Panc1 (cell line): ENCODE measurements at regions not wholly inside any gene's neighbourhood (a gene's known extent, or its start where the extent isn't known, plus 50 kb on each side); places are given as distances from the start of the nearest gene placed in this dataset.

Experiments used
- ATAC-seq: fragments of 200-7000 bp; cut with Tn5 transposase; 2 replicates; pipeline ENCODE4 v1.9.1; 2020; ENCODE audit warnings: mild to moderate bottlenecking, moderate library complexity
- BruUV-seq: library from RNA; stranded (reverse); fragments of 400-500 nt; replicated peaks from 2 replicates; lab custom pipeline; 2021; lab: Mats Ljungman, UMichigan
- CTCF ChIA-PET: fragments of 300-600 bp; sonication (Branson Sonifier 250); formaldehyde crosslinking; loops from one replicate; lab custom pipeline; 2022; ENCODE audit warnings: antibody characterized with exemption; lab: Charles Lee
- POLR2A ChIA-PET: fragments of 300-600 bp; sonication (Branson Sonifier 250); formaldehyde crosslinking; loops from one replicate; lab custom pipeline; 2022; ENCODE audit warnings: antibody characterized with exemption; lab: Charles Lee
- DNase-seq: peaks from one replicate; pipeline ENCODE4 v3.0.0-alpha.2; 2010; ENCODE audit warnings: low read depth, low spot score
- H3K27ac ChIP-seq: 2 replicates; pipeline ENCODE4 v1.5.1; 2011; ENCODE audit warnings: mild to moderate bottlenecking, low read length, inconsistent platforms
- H3K27me3 ChIP-seq: fragments of 200-500 bp; sonication (Bioruptor generic); 2 replicates; pipeline ENCODE4 v1.6.0; 2014; ENCODE audit warnings: low read length, inconsistent platforms; ENCODE audit not compliant: control insufficient read depth, insufficient read depth
- H3K36me3 ChIP-seq: fragments of 200-500 bp; sonication (Bioruptor generic); 2 replicates; pipeline ENCODE4 v1.5.1; 2014; ENCODE audit warnings: inconsistent platforms, mild to moderate bottlenecking, low read length, moderate library complexity; ENCODE audit not compliant: control insufficient read depth, insufficient read depth
- H3K4me1 ChIP-seq: 2 replicates; pipeline ENCODE4 v1.5.1; 2011; ENCODE audit warnings: inconsistent platforms, mild to moderate bottlenecking, low read length, moderate library complexity; ENCODE audit not compliant: control insufficient read depth, insufficient read depth
- H3K4me3 ChIP-seq, 2 experiments: 2 replicates each; pipeline ENCODE4 v1.5.1; 2011 to 2012; ENCODE audit warnings: low read depth in 2 of 2, low read length in 2 of 2, mild to moderate bottlenecking in 2 of 2, inconsistent platforms in 1 of 2, moderate library complexity in 1 of 2
- H3K9me3 ChIP-seq: fragments of 200-500 bp; sonication (Bioruptor generic); 2 replicates; pipeline ENCODE4 v1.5.1; 2014; ENCODE audit warnings: low read depth, mild to moderate bottlenecking, inconsistent platforms, low read length, moderate library complexity; ENCODE audit not compliant: control insufficient read depth, insufficient read depth
- CTCF ChIP-seq: fragments of 450-650 bp; IDR thresholded peaks from 2 replicates; pipeline ENCODE4 v1.5.1; 2017; ENCODE audit warnings: mild to moderate bottlenecking
- POLR2AphosphoS5 ChIP-seq: IDR thresholded peaks from 2 replicates; pipeline ENCODE4 v1.6.1; 2012; ENCODE audit warnings: mild to moderate bottlenecking, low read depth, low read length, moderate library complexity
- REST ChIP-seq, 2 experiments: IDR thresholded peaks; 2 replicates each; pipeline ENCODE4 v1.6.1; 2011 to 2012; ENCODE audit warnings: low read depth in 2 of 2, control low read depth in 1 of 2, low read length in 1 of 2, mild to moderate bottlenecking in 1 of 2, moderate library complexity in 1 of 2; ENCODE audit not compliant: insufficient read depth in 1 of 2
- SIN3A ChIP-seq: IDR thresholded peaks from 2 replicates; pipeline ENCODE4 v1.6.1; 2012; ENCODE audit warnings: low read depth, mild to moderate bottlenecking, low read length, moderate library complexity, borderline replicate concordance; ENCODE audit not compliant: insufficient read depth
- TCF7L2 ChIP-seq: IDR thresholded peaks from 2 replicates; pipeline ENCODE4 v1.6.1; 2011; ENCODE audit warnings: mild to moderate bottlenecking, low read depth, low read length, inconsistent platforms
- in situ Hi-C: cut with HindIII; loops from 2 replicates; pipeline ENCODE4 v1.10.0; 2016; ENCODE audit warnings: low sequenced_read_pairs, low pct_unique_long_range_greater_than_20kb
- intact Hi-C: fragments of 100-400 bp; cut with micrococcal nuclease; formaldehyde crosslinking; loops from one replicate; pipeline ENCODE4 v1.10.0; 2022; ENCODE audit not compliant: unreplicated experiment

GRCh38 chr5:74030371-74030770 lies 404.4 kb downstream of the ARHGEF28 start:
- Histone ChIP-seq H3K9me3 (no peaks in the 10 kb centered on the region), H3K4me3 (no peak overlapping the region), H3K4me1 (peaks cover 7% of the 10 kb centered on the region; the same call in 1 of the 2 replicates), H3K27ac (no peak overlapping the region), H3K27me3 (peaks cover 3% of the 10 kb centered on the region; the same call in 1 of the 2 replicates), H3K36me3 (no peaks in the 10 kb centered on the region)
- in situ Hi-C loops (no loop called here), intact Hi-C loops (loop anchor here (10.0 kb wide), 2 partner anchors 126 to 614 kb away; partner anchors contain the start of gene ENC1)
- no TSS peak for BruUV-seq
- TF ChIP-seq SIN3A (no peak), CTCF (no peak), TCF7L2 (no peak), POLR2AphosphoS5 (no peak), REST (IDR thresholded peaks at IDR 0.05; ENCODE audit: insufficient read depth in 1 of 2, low read depth in 2 of 2, low read length in 1 of 2) (no peak)
- DNase-seq (no peak), ATAC-seq (no peak)
- POLR2A ChIA-PET: interaction anchor here (0.6 kb wide), 2 partner anchors 15 to 93 kb away, joined by 3 to 15 read pairs; no protein-coding TSS in a partner anchor
- CTCF ChIA-PET: no interaction called here

- in situ Hi-C loops: no loop called here
Measured at GRCh38 chr5:74028976-74029375, 403.0 kb downstream of the ARHGEF28 start.

More at GRCh38 chr5:74028976-74029375, 403.0 kb downstream of the ARHGEF28 start:
- ChIA-PET CTCF (no interaction called here), POLR2A (no interaction called here)
- no peak overlapping the region for H3K4me3 ChIP-seq
- DNase-seq (no peak), ATAC-seq (no peak)
- no peaks in the 10 kb centered on the region for H3K4me1 ChIP-seq
- peaks cover 3% of the 10 kb centered on the region; the same call in 1 of the 2 replicates for H3K27me3 ChIP-seq
- BruUV-seq: no TSS peak
- H3K27ac ChIP-seq: no peak overlapping the region
- intact Hi-C loops: no loop called here
- TF ChIP-seq POLR2AphosphoS5 (no peak), CTCF (no peak), SIN3A (no peak), TCF7L2 (no peak), REST (IDR thresholded peaks at IDR 0.05; ENCODE audit: insufficient read depth in 1 of 2, low read depth in 2 of 2, low read length in 1 of 2) (no peak)
- no peaks in the 10 kb centered on the region for H3K36me3 ChIP-seq
- no peaks in the 10 kb centered on the region for H3K9me3 ChIP-seq
